GM04504 (cell line): ENCODE measurements at regions not wholly inside any gene's neighbourhood (a gene's known extent, or its start where the extent isn't known, plus 50 kb on each side); places are given as distances from the start of the nearest gene placed in this dataset.

Source experiments
- DNase-seq: peaks from one replicate; pipeline ENCODE4 v3.0.0-alpha.2; 2012; ENCODE audit warnings: low read depth

DNA sequence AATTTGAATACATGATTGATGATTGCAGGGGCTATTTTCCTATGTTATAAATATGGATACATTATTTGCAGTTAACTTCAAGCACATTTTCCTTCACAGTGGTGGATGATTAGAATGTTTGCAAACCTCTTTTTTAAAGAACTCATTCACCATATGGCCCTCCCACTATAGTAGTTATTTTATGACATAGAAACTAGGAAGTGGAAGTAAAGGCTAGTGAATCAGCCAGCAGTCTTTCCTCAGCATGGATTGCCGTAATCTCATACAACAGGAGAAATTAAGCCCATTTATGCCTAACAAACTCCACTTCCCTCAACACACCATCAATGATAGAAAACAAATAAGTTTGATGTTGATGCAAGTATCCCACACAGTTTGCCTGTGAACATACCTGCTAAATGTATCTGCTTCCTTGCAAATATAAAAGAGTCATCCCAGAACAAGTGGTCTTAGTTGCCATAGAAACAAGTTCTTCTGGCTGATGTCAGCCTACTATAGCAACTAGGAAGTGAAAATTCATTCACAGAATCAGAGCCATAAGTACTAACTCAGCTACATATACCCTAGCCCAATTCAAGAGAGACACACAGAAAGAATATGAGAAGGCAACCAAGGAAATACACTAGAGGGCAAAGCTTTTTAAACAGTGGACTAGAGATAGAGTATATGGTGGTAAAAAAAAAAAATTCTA is 100.9 kb upstream of the RADX start:
- DNase-seq = no peak
